ENCODE measurements at regions not wholly inside any gene's neighbourhood (a gene's known extent, or its start where the extent isn't known, plus 50 kb on each side); places are given as distances from the start of the nearest gene placed in this dataset.

DNA sequence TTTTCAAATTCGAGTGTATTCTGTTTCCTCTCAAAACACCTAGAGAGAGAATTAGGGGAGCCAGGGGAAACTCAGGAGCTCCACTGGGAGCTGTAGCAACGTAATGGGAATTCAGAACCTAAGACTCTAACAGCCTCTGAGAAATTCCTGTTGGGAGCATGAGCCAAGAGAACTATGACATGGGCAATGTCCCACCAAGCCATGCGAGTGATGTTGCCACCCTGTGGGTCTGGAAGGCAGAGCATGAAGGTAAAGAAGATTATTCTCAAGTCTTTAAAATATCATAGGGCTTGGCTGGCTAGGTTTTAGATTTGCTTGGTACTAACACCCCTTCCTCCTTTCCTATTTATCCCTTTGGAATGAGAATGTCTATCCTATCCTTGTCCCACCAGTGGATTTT is 392.6 kb upstream of the ADAMTS9 start:
- TF ChIP-seq, protein P1, sequence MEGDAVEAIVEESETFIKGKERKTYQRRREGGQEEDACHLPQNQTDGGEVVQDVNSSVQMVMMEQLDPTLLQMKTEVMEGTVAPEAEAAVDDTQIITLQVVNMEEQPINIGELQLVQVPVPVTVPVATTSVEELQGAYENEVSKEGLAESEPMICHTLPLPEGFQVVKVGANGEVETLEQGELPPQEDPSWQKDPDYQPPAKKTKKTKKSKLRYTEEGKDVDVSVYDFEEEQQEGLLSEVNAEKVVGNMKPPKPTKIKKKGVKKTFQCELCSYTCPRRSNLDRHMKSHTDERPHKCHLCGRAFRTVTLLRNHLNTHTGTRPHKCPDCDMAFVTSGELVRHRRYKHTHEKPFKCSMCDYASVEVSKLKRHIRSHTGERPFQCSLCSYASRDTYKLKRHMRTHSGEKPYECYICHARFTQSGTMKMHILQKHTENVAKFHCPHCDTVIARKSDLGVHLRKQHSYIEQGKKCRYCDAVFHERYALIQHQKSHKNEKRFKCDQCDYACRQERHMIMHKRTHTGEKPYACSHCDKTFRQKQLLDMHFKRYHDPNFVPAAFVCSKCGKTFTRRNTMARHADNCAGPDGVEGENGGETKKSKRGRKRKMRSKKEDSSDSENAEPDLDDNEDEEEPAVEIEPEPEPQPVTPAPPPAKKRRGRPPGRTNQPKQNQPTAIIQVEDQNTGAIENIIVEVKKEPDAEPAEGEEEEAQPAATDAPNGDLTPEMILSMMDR (IDR thresholded peaks at IDR 0.05) = no peak
- TF ChIP-seq EP300 (IDR thresholded peaks at IDR 0.05) = no peak

Data from gastroesophageal sphincter (tissue), 3 donors.